ENCODE measurements at regions not wholly inside any gene's neighbourhood (a gene's known extent, or its start where the extent isn't known, plus 50 kb on each side); places are given as distances from the start of the nearest gene placed in this dataset.

- FAIRE-seq = no peak
- no peak for DNase-seq (ENCODE audit: low spot score in 2 of 2)
Measured at GRCh38 chr17:72479113-72479512, 358.3 kb downstream of the SOX9 start.

- DNase-seq (ENCODE audit: low spot score in 2 of 2) = no peak
- no peak for FAIRE-seq
Measured at GRCh38 chr17:72481572-72481971, 360.8 kb downstream of the SOX9 start.

GRCh38 chr17:72485596-72485995 lies 364.8 kb downstream of the SOX9 start:
- no peak for DNase-seq (ENCODE audit: low spot score in 2 of 2)
- FAIRE-seq = no peak

- no peak for DNase-seq (ENCODE audit: low spot score in 2 of 2)
- no peak for FAIRE-seq
Measured at GRCh38 chr17:72486806-72487205, 366.0 kb downstream of the SOX9 start.

GRCh38 chr17:72487731-72488494 lies 367.1 kb downstream of the SOX9 start:
- no peak for FAIRE-seq
- DNase-seq (ENCODE audit: low spot score in 2 of 2) = no peak

GRCh38 chr17:72488555-72489271 lies 367.9 kb downstream of the SOX9 start:
- FAIRE-seq (no peak), DNase-seq (ENCODE audit: low spot score in 2 of 2) (no peak)

GRCh38 chr17:72489272-72489641 lies 368.4 kb downstream of the SOX9 start:
- DNase-seq (ENCODE audit: low spot score in 2 of 2) (no peak), FAIRE-seq (no peak)

- FAIRE-seq (no peak), DNase-seq (ENCODE audit: low spot score in 2 of 2) (no peak)
Measured at GRCh38 chr17:72491102-72491501, 370.3 kb downstream of the SOX9 start.

GRCh38 chr17:72492494-72492893 lies 371.7 kb downstream of the SOX9 start:
- DNase-seq (ENCODE audit: low spot score in 2 of 2) (no peak), FAIRE-seq (no peak)

GRCh38 chr17:72492941-72493340 lies 372.1 kb downstream of the SOX9 start:
- FAIRE-seq = no peak
- no peak for DNase-seq (ENCODE audit: low spot score in 2 of 2)

- no peak for FAIRE-seq
- DNase-seq (ENCODE audit: low spot score in 2 of 2) = no peak
Measured at GRCh38 chr17:72494566-72494965, 373.7 kb downstream of the SOX9 start.

GRCh38 chr17:72496461-72496860 lies 375.6 kb downstream of the SOX9 start:
- FAIRE-seq (no peak), DNase-seq (ENCODE audit: low spot score in 2 of 2) (no peak)

- DNase-seq (ENCODE audit: low spot score in 2 of 2) (no peak), FAIRE-seq (no peak)
Measured at GRCh38 chr17:72497915-72498314, 377.1 kb downstream of the SOX9 start.

- DNase-seq (ENCODE audit: low spot score in 2 of 2) (no peak), FAIRE-seq (no peak)
Measured at GRCh38 chr17:72498364-72499210, 377.8 kb downstream of the SOX9 start.

- no peak for FAIRE-seq
- no peak for DNase-seq (ENCODE audit: low spot score in 2 of 2)
Measured at GRCh38 chr17:72501404-72502370, 380.9 kb downstream of the SOX9 start.

- FAIRE-seq (no peak), DNase-seq (ENCODE audit: low spot score in 2 of 2) (no peak)
Measured at GRCh38 chr17:72502371-72503341, 381.8 kb downstream of the SOX9 start.

- no peak for DNase-seq (ENCODE audit: low spot score in 2 of 2)
- no peak for FAIRE-seq
Measured at GRCh38 chr17:72503556-72503955, 382.7 kb downstream of the SOX9 start.

- no peak for FAIRE-seq
- DNase-seq (ENCODE audit: low spot score in 2 of 2) = no peak
Measured at GRCh38 chr17:72504783-72505182, 384.0 kb downstream of the SOX9 start.

- FAIRE-seq = no peak
Measured at GRCh38 chr17:72506773-72507172, 386.0 kb downstream of the SOX9 start.

More at GRCh38 chr17:72506773-72507172, 386.0 kb downstream of the SOX9 start:
- no peak for DNase-seq (ENCODE audit: low spot score in 2 of 2)

All from frontal cortex (tissue), 3 donors.